ENCODE measurements at regions not wholly inside any gene's neighbourhood (a gene's known extent, or its start where the extent isn't known, plus 50 kb on each side); places are given as distances from the start of the nearest gene placed in this dataset.
A peak's percentile ranks its signal among the peaks of the same experiment; 100 is the strongest.

DNA sequence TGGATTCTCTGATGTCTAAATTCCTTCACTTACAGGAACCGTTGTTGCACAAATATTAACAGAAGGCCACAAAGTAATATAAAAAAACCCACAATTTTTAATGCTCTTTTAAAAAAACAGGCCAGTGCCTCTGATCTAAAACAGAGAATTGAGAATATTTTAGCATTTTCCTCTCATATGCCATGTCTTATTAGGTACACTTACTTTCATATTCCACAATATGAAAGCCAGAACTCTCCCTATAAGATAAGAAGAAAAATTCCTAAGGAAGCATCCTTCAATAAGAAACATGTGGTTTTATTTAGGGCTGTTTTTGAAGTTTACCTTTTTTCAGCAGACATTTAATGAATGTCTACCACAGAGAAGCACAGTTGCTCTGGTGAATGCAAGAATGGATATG is 214.5 kb downstream of the FAT3 start:
- no peaks in the 10 kb centered on the region for H3K27me3 ChIP-seq
- WGBS, 2 donors: 62 to 71% methylated on average over 1 of the region's 1 CpG
- DNase-seq: no peak
- no peaks in the 10 kb centered on the region for H3K36me3 ChIP-seq
- intact Hi-C loops (cut with DNase I): no loop called here
- H3K27ac ChIP-seq: no peak overlapping the region
- H3K9me3 ChIP-seq: no peaks in the 10 kb centered on the region
- H3K4me1 ChIP-seq: peaks cover 0 to 6% (median 0%) of the 10 kb centered on the region in 3 donors
- TF ChIP-seq, protein P1, sequence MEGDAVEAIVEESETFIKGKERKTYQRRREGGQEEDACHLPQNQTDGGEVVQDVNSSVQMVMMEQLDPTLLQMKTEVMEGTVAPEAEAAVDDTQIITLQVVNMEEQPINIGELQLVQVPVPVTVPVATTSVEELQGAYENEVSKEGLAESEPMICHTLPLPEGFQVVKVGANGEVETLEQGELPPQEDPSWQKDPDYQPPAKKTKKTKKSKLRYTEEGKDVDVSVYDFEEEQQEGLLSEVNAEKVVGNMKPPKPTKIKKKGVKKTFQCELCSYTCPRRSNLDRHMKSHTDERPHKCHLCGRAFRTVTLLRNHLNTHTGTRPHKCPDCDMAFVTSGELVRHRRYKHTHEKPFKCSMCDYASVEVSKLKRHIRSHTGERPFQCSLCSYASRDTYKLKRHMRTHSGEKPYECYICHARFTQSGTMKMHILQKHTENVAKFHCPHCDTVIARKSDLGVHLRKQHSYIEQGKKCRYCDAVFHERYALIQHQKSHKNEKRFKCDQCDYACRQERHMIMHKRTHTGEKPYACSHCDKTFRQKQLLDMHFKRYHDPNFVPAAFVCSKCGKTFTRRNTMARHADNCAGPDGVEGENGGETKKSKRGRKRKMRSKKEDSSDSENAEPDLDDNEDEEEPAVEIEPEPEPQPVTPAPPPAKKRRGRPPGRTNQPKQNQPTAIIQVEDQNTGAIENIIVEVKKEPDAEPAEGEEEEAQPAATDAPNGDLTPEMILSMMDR (IDR thresholded peaks at IDR 0.05): no peak
- TF ChIP-seq POLR2A (IDR thresholded peaks at IDR 0.05): no peak
- no peak overlapping the region for H3K4me3 ChIP-seq

DNA sequence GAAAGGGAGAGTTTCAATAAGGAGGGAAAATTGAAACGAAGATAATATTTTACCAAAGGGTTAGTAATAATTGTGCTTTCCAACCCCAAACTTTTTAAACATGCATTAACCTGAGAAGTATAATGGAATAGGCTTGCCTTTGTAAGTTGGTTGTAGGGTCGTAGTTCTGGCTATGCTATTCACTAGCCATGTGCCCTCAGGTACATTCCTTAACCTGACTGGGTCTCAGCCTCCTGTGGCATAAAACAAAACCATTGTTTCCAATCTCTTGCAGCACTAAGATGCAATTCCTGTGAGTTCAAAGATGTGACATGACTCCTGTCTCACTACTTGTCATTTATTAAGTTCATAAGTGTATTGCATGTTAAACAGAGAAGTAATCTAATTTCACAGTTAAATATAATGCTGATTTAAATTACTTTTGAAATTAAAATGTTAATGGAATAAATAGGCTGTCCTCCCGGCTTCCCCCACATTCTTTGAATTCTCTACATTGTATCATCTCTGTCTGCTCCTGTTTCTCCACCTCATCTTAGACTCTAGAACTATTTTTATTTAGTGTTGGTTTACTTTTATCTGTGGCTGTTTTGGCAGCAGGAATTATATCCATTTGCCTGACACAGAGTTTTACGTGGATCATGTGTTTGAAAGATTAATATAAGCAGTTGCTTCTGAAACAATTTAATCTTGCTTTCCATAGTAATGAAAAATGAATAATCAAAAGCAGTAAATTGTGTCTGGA is 216.3 kb downstream of the FAT3 start:
- Histone ChIP-seq H3K27me3 (no peaks in the 10 kb centered on the region), H3K27ac (no peak overlapping the region), H3K4me1 (peaks cover 0 to 6% (median 0%) of the 10 kb centered on the region in 3 donors), H3K4me3 (no peak overlapping the region), H3K36me3 (no peaks in the 10 kb centered on the region), H3K9me3 (no peaks in the 10 kb centered on the region)
- TF ChIP-seq, protein P1 (IDR thresholded peaks at IDR 0.05): no peak
- TF ChIP-seq POLR2A (IDR thresholded peaks at IDR 0.05): no peak
- 60 to 63% methylated on average over 4 of the region's 4 CpGs for WGBS, 2 donors
- DNase-seq: no peak
- intact Hi-C loops (cut with DNase I): no loop called here

DNA sequence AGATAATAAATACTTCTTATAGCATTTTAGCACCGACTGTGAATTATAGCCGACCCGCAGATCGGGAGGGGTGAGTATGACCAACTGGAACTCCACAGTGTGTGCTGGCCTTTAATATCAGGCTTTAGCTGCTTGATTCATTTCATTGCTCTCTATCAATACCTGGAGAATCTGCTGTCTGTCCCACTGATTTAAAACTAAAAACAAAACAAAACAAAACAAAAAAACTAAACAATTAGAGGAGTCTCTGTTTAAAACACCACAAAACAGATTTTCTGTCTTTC is 216.8 kb downstream of the FAT3 start:
- Histone ChIP-seq H3K36me3 (no peaks in the 10 kb centered on the region), H3K4me3 (no peak overlapping the region), H3K27me3 (no peaks in the 10 kb centered on the region), H3K27ac (no peak overlapping the region), H3K4me1 (peaks cover 0 to 10% (median 0%) of the 10 kb centered on the region in 3 donors), H3K9me3 (no peaks in the 10 kb centered on the region)
- no peak for DNase-seq
- 80 to 86% methylated on average over 4 of the region's 4 CpGs for WGBS, 2 donors
- TF ChIP-seq, protein P1 (IDR thresholded peaks at IDR 0.05): no peak
- TF ChIP-seq POLR2A (IDR thresholded peaks at IDR 0.05): no peak
- intact Hi-C loops (cut with DNase I): no loop called here

DNA sequence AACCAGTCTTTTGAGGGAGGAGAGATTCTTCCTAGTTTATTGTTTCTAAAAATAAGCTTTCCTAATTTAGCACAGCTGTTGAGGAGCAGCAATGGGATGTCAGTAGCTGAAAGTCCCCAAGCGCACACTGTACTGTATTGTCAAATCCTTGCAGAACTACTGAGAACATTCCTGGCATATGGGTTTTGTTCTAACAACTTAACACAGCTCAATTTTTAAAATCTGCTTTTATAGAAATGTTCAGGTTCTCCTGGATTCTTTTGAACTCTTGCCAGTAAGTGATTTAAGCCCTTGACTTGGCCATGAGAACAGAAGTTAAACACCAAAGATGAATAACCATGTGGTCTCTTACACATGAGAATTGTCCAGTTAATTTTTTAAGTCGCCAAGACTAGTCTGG is 218.6 kb downstream of the FAT3 start:
- 55 to 60% methylated on average over 2 of the region's 2 CpGs for WGBS, 2 donors
- TF ChIP-seq POLR2A (IDR thresholded peaks at IDR 0.05): no peak
- TF ChIP-seq, protein P1 (IDR thresholded peaks at IDR 0.05): no peak
- Histone ChIP-seq H3K9me3 (no peaks in the 10 kb centered on the region), H3K36me3 (no peaks in the 10 kb centered on the region), H3K4me1 (peaks cover 0 to 28% (median 0%) of the 10 kb centered on the region in 3 donors), H3K27ac (no peak overlapping the region), H3K4me3 (no peak overlapping the region), H3K27me3 (no peaks in the 10 kb centered on the region)
- intact Hi-C loops (cut with DNase I): no loop called here
- no peak for DNase-seq

DNA sequence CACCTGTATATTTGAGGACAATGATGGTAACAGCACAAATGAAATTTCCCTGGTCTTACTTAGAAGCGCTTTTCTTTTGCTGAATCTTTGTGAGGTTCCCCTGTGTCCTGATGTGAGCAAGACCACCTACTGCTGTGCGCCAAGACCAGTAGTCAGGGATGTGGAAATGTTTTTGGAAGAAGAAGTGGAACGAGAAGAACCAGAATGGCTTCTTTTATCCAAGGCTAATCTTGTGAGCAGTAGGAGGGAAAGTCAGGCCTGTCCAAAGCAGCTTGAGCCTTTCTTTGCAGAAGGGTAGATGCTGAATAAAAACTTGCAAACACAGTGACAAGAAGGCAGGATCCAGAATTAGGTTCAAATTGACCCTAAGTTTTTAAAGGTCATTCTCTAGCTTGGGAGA is 223.0 kb downstream of the FAT3 start:
- intact Hi-C loops (cut with DNase I): no loop called here
- no peak overlapping the region for H3K4me3 ChIP-seq
- H3K27me3 ChIP-seq: no peaks in the 10 kb centered on the region
- H3K27ac ChIP-seq: peak overlapping the region in 2 of 4 donors; percentile 22 to 54
- no peak for DNase-seq
- peaks cover 0 to 43% (median 0%) of the 10 kb centered on the region in 3 donors for H3K4me1 ChIP-seq
- WGBS, 2 donors: 60 to 72% methylated on average over 3 of the region's 3 CpGs
- H3K36me3 ChIP-seq: no peaks in the 10 kb centered on the region
- TF ChIP-seq, protein P1 (IDR thresholded peaks at IDR 0.05): no peak
- no peak for TF ChIP-seq POLR2A (IDR thresholded peaks at IDR 0.05)
- H3K9me3 ChIP-seq: no peaks in the 10 kb centered on the region

All from esophagus squamous epithelium (tissue), 5 donors.